GM18507 (cell line): ENCODE measurements at regions not wholly inside any gene's neighbourhood (a gene's known extent, or its start where the extent isn't known, plus 50 kb on each side); places are given as distances from the start of the nearest gene placed in this dataset.

Experiments
- DNase-seq: peaks from one replicate; pipeline ENCODE4 v3.0.0; 2011; ENCODE audit warnings: low read depth; ENCODE audit not compliant: insufficient read length; ENCODE audit errors: extremely low spot score
- FAIRE-seq: peaks from 2 replicates; lab custom pipeline; 2011; peaks lifted over from hg19 to GRCh38; lab: Jason Lieb, UNC

GRCh38 chr11:130804306-130805076 lies 111.8 kb downstream of the SNX19 start:
- no peak for DNase-seq
- FAIRE-seq, result no peak

GRCh38 chr11:130806746-130807145 lies 109.5 kb downstream of the SNX19 start:
- no peak for FAIRE-seq
- DNase-seq, result no peak

GRCh38 chr11:130808541-130808940 lies 107.7 kb downstream of the SNX19 start:
- DNase-seq, result no peak
- no peak for FAIRE-seq

GRCh38 chr11:130813196-130813595 lies 103.1 kb downstream of the SNX19 start:
- no peak for DNase-seq
- FAIRE-seq, result no peak

DNA sequence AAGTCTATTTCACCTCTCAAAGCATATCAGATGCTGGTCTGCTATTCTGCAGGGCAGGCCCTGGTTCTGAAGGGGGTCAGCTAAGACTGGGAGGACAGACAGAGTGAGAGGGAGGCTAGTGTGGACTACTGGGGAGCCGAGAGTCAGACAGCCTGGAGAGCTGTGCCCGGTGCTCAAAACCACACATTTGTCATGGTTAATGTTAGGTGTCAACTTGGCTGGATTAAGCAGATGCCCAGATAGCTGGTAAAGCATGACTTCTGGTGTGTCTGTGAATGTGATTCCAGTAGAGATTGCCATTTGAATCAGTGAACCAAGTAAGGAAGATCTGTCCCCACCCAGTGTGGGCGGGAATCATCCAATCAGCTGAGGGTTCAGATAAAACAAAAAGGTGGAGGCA lies 102.6 kb downstream of the SNX19 start:
- FAIRE-seq, result no peak

GRCh38 chr11:130814440-130815096 lies 101.7 kb downstream of the SNX19 start:
- DNase-seq, result no peak
- FAIRE-seq, result no peak

More for the DNA sequence above, 102.6 kb downstream of the SNX19 start:
- DNase-seq, result no peak

DNA sequence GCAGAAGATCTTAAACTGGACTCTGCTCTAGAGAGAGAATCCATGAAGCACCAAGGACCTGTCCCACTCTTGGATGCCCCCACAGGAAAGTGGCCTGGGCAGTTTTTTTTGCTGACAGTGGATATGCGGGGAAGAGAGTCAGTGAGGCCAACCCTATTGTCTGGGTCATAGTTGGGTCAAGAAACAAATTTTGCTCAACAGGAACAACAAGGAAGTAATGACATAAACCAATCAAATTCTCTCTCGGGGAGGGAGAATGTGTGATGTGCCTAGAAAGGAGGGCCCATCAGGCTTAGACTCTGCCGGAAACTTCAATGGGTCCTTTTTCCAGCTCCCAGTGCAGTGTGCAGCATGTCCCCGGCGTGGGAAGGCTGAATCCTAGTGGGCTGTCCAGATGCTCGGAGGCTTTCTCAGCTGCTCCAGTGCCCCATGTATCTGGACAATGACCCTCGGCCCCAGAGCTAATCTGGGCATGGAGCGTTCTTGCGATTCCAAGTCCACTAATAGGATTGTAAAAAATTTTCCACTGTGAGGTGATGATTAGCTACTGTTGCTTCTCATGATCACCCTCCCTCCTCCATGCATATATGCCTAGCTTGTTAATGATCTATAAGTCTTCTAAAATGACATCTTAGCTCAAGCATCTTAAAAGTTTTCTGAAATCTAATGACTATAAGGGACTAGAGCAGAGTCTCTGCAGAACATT lies 101.0 kb downstream of the SNX19 start:
- FAIRE-seq (no peak), DNase-seq (no peak)

GRCh38 chr11:130815956-130816355 lies 100.3 kb downstream of the SNX19 start:
- DNase-seq, result no peak
- FAIRE-seq, result no peak

- FAIRE-seq, result no peak
- DNase-seq, result no peak
Observed at GRCh38 chr11:130816546-130817329, 99.5 kb downstream of the SNX19 start.

GRCh38 chr11:130817330-130817944 lies 98.8 kb downstream of the SNX19 start:
- FAIRE-seq (no peak), DNase-seq (no peak)

DNA sequence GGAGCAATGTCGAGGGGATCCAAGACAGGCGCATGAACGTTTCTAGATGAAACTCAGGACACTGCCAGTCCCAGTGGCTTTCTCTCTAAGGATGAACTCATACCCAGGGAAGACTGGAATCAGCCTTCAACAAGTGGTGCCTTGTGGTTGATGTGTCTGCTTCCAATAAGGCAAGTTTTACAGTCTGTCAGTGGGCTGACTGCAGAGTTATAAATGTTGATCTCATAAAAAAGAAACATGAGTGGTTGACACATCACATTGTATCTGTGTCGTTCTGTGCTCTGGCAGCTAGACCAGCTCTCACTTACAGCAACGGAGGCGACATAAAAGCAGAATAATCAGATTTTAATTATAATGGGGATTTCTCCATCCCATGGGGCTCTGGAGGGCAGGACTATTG lies 96.7 kb downstream of the SNX19 start:
- FAIRE-seq, result no peak
- no peak for DNase-seq
